PC-3 (cell line): ENCODE measurements at regions not wholly inside any gene's neighbourhood (a gene's known extent, or its start where the extent isn't known, plus 50 kb on each side); places are given as distances from the start of the nearest gene placed in this dataset.

ENCODE experiments used
- ATAC-seq: fragments of 200-7000 bp; cut with Tn5 transposase; 2 replicates; pipeline ENCODE4 v1.9.1; 2020; ENCODE audit warnings: mild to moderate bottlenecking, moderate library complexity
- BruUV-seq: library from RNA; stranded (reverse); fragments of 400-500 nt; replicated peaks from 2 replicates; lab custom pipeline; 2021; lab: Mats Ljungman, UMichigan
- CTCF ChIA-PET: fragments of 300-600 bp; sonication (Branson Sonifier 250); formaldehyde crosslinking; loops from one replicate; lab custom pipeline; 2022; ENCODE audit warnings: antibody characterized with exemption; lab: Charles Lee
- POLR2A ChIA-PET: fragments of 300-600 bp; sonication (Branson Sonifier 250); formaldehyde crosslinking; loops from one replicate; lab custom pipeline; 2022; ENCODE audit warnings: antibody characterized with exemption; ENCODE audit not compliant: unreplicated experiment; lab: Charles Lee
- DNase-seq: peaks from one replicate; pipeline ENCODE4 v3.0.0-alpha.2; 2015
- H2AFZ ChIP-seq: fragments of 300-600 bp; sonication (generic); 2 replicates; pipeline ENCODE4 v1.6.0; 2016; ENCODE audit warnings: antibody characterized with exemption, low read length
- H3F3A ChIP-seq: fragments of 300-600 bp; sonication (generic); one replicate; pipeline ENCODE4 v1.6.0; 2017; ENCODE audit warnings: antibody characterized with exemption, low read length, control low read depth, mild to moderate bottlenecking; ENCODE audit not compliant: unreplicated experiment
- H3K27ac ChIP-seq: fragments of 300-600 bp; sonication (generic); 2 replicates; pipeline ENCODE4 v1.5.1; 2016; ENCODE audit warnings: mild to moderate bottlenecking, low read length
- H3K27me3 ChIP-seq: fragments of 300-600 bp; sonication (generic); 2 replicates; pipeline ENCODE4 v1.6.1; 2016; ENCODE audit warnings: low read length, mixed read lengths
- H3K36me3 ChIP-seq: fragments of 300-600 bp; sonication (generic); 2 replicates; pipeline ENCODE4 v1.6.1; 2016; ENCODE audit warnings: low read depth, mixed run types, low read length, mixed read lengths
- H3K4me1 ChIP-seq: fragments of 300-600 bp; sonication (generic); 2 replicates; pipeline ENCODE4 v1.5.1; 2016; ENCODE audit warnings: low read length; ENCODE audit not compliant: insufficient read depth
- H3K4me2 ChIP-seq: fragments of 300-600 bp; sonication (generic); 2 replicates; pipeline ENCODE4 v1.6.0; 2016; ENCODE audit warnings: low read length
- H3K4me3 ChIP-seq: fragments of 300-600 bp; sonication (generic); 2 replicates; pipeline ENCODE4 v1.5.1; 2016; ENCODE audit warnings: mild to moderate bottlenecking, low read length, mixed read lengths
- H3K79me2 ChIP-seq: fragments of 300-600 bp; sonication (generic); 2 replicates; pipeline ENCODE4 v1.6.1; 2017; ENCODE audit warnings: low read length, mixed read lengths
- H3K9ac ChIP-seq: fragments of 300-600 bp; sonication (generic); 2 replicates; pipeline ENCODE4 v1.6.0; 2016; ENCODE audit warnings: mild to moderate bottlenecking, low read length
- H3K9me2 ChIP-seq: fragments of 300-600 bp; sonication (generic); replicated peaks from 2 replicates; pipeline ENCODE4 v1.6.1; 2016; ENCODE audit warnings: mixed run types, low read length, mixed read lengths
- H3K9me3 ChIP-seq: fragments of 300-600 bp; sonication (generic); 2 replicates; pipeline ENCODE4 v1.6.1; 2016; ENCODE audit warnings: low read length, mixed read lengths
- H4K20me1 ChIP-seq: fragments of 300-600 bp; sonication (generic); 2 replicates; pipeline ENCODE4 v1.6.1; 2016; ENCODE audit warnings: low read length, mixed read lengths
- EZH2 ChIP-seq: fragments of 300-600 bp; sonication (generic); IDR thresholded peaks from one replicate; pipeline ENCODE4 v1.6.1; 2017; ENCODE audit warnings: antibody characterized with exemption, mild to moderate bottlenecking, low read length; ENCODE audit not compliant: unreplicated experiment
- EZH2phosphoT487 ChIP-seq: fragments of 300-600 bp; sonication (generic); IDR thresholded peaks from 2 replicates; pipeline ENCODE4 v1.6.1; 2018; ENCODE audit warnings: mild to moderate bottlenecking, antibody characterized with exemption, low read length, borderline replicate concordance
- intact Hi-C: fragments of 100-400 bp; cut with micrococcal nuclease; formaldehyde crosslinking; loops from 2 replicates; pipeline ENCODE4 v1.9.0; 2023
- TF ChIP-seq, protein P1 (sequence below): fragments of 300-600 bp; sonication (generic); conservative IDR thresholded peaks from 2 replicates; pipeline ENCODE4 v1.5.1; 2017; ENCODE audit warnings: antibody characterized with exemption, low read depth, mild to moderate bottlenecking, low read length

- DNase-seq (no peak), ATAC-seq (no peak)
- H3K9me3 ChIP-seq: no peaks in the 10 kb centered on the region
- no peaks in the 10 kb centered on the region for H4K20me1 ChIP-seq
- H3K79me2 ChIP-seq: no peaks in the 10 kb centered on the region
- no peak overlapping the region for H2AFZ ChIP-seq
- ChIA-PET CTCF (no interaction called here), POLR2A (no interaction called here)
- no peaks in the 10 kb centered on the region for H3K27me3 ChIP-seq
- H3K9ac ChIP-seq: no peak overlapping the region
- TF ChIP-seq, protein P1, sequence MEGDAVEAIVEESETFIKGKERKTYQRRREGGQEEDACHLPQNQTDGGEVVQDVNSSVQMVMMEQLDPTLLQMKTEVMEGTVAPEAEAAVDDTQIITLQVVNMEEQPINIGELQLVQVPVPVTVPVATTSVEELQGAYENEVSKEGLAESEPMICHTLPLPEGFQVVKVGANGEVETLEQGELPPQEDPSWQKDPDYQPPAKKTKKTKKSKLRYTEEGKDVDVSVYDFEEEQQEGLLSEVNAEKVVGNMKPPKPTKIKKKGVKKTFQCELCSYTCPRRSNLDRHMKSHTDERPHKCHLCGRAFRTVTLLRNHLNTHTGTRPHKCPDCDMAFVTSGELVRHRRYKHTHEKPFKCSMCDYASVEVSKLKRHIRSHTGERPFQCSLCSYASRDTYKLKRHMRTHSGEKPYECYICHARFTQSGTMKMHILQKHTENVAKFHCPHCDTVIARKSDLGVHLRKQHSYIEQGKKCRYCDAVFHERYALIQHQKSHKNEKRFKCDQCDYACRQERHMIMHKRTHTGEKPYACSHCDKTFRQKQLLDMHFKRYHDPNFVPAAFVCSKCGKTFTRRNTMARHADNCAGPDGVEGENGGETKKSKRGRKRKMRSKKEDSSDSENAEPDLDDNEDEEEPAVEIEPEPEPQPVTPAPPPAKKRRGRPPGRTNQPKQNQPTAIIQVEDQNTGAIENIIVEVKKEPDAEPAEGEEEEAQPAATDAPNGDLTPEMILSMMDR: no peak
- TF ChIP-seq EZH2: no peak
- no peak for TF ChIP-seq EZH2phosphoT487
- intact Hi-C loops: no loop called here
- H3K4me2 ChIP-seq: no peak overlapping the region
- no peaks in the 10 kb centered on the region for H3F3A ChIP-seq
- no peaks in the 10 kb centered on the region for H3K9me2 ChIP-seq
- H3K27ac ChIP-seq: no peak overlapping the region
- no peak overlapping the region for H3K4me3 ChIP-seq
- H3K36me3 ChIP-seq: no peaks in the 10 kb centered on the region
- BruUV-seq: no TSS peak
- no peaks in the 10 kb centered on the region for H3K4me1 ChIP-seq
Observed at GRCh38 chr6:63371104-63371715, 51.4 kb upstream of the LGSN start.

DNA sequence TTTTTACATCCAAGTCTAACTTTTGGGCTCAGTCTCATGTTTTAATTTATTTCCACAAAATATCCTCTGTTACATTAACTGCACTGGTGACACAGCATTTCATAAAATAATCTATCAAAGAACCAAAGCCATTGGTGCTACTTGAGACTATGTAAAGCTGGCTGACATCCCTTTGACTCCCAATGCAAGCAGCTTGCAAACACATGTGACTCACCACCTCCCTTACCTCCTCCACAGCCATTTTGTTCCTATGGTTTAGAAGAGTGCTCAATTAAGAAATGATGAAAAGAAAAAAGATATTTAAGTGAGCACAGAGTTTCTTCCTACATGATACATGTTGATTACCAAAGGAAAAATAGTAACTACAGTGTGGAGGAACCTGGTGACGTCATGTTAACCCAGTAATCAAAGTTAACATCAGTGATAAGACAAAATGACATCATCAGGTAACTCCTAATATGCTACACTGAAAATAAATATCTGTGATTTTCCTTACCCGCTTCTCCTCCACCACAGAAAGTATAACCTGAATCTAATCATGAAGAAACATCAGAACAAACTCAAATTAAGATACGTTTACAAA lies 53.3 kb upstream of the LGSN start:
- no peak for ATAC-seq
- ChIA-PET POLR2A (no interaction called here), CTCF (no interaction called here)

More for the DNA sequence above, 53.3 kb upstream of the LGSN start:
- no peaks in the 10 kb centered on the region for H3K9me2 ChIP-seq
- no peaks in the 10 kb centered on the region for H3K4me1 ChIP-seq
- no peaks in the 10 kb centered on the region for H3K36me3 ChIP-seq
- H3K27ac ChIP-seq: no peak overlapping the region
- DNase-seq: peak; percentile 26
- intact Hi-C loops: no loop called here
- peak overlapping the region; percentile 53 for H2AFZ ChIP-seq
- H3K9ac ChIP-seq: no peak overlapping the region
- no peak overlapping the region for H3K4me3 ChIP-seq
- BruUV-seq: no TSS peak
- H3K27me3 ChIP-seq: no peaks in the 10 kb centered on the region
- no peaks in the 10 kb centered on the region for H3F3A ChIP-seq
- H4K20me1 ChIP-seq: no peaks in the 10 kb centered on the region
- no peak overlapping the region for H3K4me2 ChIP-seq
- H3K9me3 ChIP-seq: no peaks in the 10 kb centered on the region
- H3K79me2 ChIP-seq: no peaks in the 10 kb centered on the region
- TF ChIP-seq EZH2phosphoT487 (no peak), EZH2 (no peak)
- TF ChIP-seq, protein P1: no peak
